Stimulated activated CD8-positive, alpha-beta memory T cell treated with anti-CD3 and anti-CD28 coated beads, Interleukin-7, amount 100 ng/mL, for 1 hour (primary cell): ENCODE measurements at regions not wholly inside any gene's neighbourhood (a gene's known extent, or its start where the extent isn't known, plus 50 kb on each side); places are given as distances from the start of the nearest gene placed in this dataset.

Experiments used
- DNase-seq, 2 donors: peaks; one replicate each; pipeline ENCODE4 v3.0.0-alpha.2; 2020; ENCODE audit warnings: low read depth in 2 of 2

- DNase-seq, result no peak
Measured at GRCh38 chr6:168909288-168909687, 344.4 kb downstream of the THBS2 start.

DNA sequence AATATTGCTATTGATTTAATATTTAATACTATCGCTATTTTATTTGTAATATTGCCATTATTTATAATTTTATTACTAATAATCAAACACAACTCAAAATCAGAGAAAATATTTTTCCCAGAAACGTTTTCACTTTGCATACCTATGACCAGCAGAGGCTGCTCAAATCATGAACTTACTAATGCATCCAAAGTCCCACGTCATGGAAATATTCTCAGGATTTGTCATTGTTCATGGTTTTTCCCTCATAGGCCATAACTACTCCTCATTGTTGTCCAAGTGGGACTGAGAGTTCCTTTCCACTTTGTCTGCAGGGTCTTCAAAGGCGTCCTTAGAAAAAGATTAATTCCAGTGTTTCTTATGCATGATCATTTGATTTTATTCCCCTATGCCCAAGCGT, 344.8 kb downstream of the THBS2 start:
- no peak for DNase-seq

GRCh38 chr6:168908166-168908565, 345.5 kb downstream of the THBS2 start:
- DNase-seq, result no peak

- DNase-seq, result no peak
Measured at GRCh38 chr6:168906391-168906790, 347.3 kb downstream of the THBS2 start.

DNA sequence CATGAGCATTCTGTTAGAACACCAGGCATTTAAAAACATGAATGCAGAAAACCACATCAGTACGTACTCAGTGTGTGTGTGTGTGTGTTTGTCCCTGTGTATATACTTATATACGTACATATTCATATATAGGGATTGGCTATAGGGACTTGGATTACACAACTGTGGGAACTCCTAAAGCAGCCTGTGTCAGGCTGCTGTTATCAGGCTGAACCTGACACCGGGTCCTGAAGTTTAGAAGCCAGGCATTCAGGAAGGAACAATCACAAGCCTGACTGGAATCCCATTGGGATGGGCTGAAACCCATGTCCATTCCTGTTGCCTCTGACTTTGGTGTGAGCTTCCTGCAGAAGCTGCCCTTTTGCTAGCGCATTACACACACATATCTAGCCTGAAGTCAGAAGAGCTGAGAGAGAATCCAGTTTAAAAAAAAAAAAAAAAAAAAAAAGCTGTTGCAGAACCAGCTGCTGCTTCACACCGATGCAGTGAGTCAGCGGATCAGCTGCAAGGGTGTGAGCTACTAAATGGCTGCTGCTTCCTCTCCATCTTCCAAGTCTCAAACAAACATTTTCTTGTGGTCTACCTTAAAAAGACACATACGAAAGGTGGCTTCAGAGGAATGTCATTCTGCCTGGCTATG, 348.1 kb downstream of the THBS2 start:
- DNase-seq, result no peak

DNA sequence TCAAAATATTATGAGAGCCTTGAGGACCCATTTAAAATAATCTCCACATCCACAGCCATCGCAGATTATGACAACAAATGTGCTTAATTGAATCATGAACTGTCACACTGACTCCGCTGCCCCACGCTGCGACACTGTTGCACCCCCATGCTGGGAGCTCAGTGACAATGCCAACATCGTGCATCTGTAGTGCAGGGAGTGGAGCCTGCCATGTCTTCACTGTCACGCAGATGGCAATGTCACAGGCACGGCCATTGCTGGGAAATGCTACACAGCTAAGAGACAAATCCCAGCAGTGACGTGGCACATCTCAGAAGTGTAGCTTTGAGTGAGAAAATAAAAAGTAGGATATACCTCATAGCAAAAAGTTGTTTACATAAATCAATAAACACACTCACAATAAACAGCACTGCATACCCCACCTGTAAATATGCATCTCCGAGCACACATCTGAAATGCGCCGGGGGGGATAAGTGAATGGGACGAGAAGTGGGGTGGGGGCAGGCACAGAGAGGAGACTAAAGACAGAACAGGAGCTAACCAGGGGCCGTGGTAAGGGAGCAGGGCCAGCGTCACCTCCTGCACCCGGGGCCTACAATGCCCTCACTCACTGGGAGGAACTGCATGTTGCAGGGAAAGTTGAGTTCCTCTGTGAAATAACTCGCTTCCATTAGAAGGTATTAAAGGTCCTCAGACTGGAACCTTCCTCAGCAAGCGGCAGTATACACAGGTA, 349.9 kb downstream of the THBS2 start:
- DNase-seq, result no peak

DNA sequence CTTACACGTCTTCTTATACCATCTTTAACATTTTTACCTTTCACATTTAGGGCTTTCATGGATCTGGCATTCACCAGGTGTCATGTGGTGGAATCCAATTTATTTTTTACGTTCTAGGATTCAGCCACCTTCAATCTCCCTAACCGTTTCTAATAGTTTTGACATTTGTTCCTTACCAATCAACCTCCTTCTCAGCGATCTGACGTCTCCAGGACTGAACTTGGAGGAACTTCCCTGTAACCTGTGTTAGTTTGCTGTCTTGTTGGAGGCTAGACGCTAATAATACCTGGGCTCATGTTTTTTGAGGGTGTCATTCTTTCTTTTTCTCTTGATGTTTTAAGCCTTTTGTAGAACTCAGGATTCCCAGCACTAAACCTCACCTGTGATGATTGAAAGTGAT, 351.6 kb downstream of the THBS2 start:
- no peak for DNase-seq

- no peak for DNase-seq
Measured at GRCh38 chr6:168901076-168901475, 352.6 kb downstream of the THBS2 start.

- DNase-seq, result no peak
Measured at GRCh38 chr6:168896321-168896720, 357.3 kb downstream of the THBS2 start.

GRCh38 chr6:168895102-168895812, 358.4 kb downstream of the THBS2 start:
- DNase-seq, result peak; percentile 53 to 61

GRCh38 chr6:168892031-168892430, 361.6 kb downstream of the THBS2 start:
- no peak for DNase-seq

DNA sequence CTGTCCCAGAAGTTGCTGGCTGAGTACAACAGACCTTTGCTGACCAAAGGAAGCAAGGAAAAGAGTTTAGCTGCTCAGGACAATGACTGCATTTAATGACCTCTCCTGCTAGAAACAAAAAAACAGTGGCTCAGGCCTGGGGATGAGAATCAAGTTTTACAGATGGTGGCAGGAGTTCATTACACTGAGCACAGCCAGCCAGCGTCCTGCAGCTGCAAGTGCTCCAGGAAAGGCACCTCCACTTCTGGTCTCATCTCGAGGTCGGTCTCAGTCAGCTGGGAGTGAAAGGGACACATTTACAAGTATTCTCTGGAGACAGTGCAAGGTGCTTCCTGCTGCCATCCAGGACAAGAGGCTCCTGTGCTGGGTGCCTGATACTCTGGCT, 362.7 kb downstream of the THBS2 start:
- DNase-seq, result no peak

DNA sequence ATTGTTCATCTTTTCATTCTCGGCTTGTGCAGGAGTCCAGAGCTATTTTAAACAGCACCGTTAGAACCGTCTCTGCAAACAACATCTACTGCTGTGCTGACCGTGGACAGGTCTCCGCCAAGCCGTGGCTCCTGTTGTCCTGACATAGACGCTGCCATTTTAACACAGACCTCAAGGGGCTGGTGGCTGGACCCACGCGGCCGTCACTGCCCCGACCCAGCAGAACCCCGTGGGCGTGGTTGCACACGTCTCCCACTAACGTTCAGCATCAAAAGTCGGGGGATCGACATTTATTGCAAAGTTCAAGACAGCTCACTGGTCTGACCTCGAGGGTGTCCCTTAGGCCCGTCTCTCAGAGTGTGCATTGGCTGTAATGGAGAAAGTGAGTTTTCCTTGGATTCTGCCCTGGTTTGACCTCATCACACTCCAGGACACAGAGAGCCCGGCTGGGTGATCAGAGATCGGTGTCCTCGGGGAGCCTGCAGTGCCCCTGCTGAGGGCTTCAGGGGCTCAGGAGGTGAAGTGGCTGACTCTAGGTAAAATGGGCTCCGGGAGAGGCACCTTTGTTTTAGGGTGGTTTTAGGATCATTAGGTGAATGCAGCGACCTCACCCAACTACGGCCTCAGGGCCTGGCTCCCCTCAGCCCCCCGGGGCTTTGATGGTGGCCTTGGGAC, 363.2 kb downstream of the THBS2 start:
- DNase-seq, result no peak

GRCh38 chr6:168888786-168889345, 364.8 kb downstream of the THBS2 start:
- DNase-seq, result no peak

DNA sequence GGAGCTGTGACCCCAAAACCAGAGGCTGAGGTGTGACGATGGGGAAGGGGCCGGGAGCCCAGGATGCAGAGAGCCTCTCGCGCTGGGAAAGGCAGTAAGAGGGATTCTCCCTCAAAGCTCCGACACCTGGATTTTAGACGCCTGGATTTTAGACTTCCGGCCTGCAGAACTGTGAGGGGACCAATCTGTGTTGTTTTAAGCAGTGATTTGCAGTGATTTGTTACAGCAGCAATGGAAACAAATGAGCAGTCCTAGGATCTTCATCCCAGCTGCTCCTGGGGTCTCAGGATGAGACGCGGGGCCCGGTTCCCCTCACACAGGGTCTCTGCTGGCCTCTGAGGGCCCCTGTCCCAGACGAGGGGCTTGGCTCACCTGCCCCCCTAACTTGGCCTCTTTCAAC, 365.5 kb downstream of the THBS2 start:
- DNase-seq, result no peak

GRCh38 chr6:168887621-168888020, 366.0 kb downstream of the THBS2 start:
- no peak for DNase-seq

GRCh38 chr6:168886964-168887363, 366.7 kb downstream of the THBS2 start:
- no peak for DNase-seq

DNA sequence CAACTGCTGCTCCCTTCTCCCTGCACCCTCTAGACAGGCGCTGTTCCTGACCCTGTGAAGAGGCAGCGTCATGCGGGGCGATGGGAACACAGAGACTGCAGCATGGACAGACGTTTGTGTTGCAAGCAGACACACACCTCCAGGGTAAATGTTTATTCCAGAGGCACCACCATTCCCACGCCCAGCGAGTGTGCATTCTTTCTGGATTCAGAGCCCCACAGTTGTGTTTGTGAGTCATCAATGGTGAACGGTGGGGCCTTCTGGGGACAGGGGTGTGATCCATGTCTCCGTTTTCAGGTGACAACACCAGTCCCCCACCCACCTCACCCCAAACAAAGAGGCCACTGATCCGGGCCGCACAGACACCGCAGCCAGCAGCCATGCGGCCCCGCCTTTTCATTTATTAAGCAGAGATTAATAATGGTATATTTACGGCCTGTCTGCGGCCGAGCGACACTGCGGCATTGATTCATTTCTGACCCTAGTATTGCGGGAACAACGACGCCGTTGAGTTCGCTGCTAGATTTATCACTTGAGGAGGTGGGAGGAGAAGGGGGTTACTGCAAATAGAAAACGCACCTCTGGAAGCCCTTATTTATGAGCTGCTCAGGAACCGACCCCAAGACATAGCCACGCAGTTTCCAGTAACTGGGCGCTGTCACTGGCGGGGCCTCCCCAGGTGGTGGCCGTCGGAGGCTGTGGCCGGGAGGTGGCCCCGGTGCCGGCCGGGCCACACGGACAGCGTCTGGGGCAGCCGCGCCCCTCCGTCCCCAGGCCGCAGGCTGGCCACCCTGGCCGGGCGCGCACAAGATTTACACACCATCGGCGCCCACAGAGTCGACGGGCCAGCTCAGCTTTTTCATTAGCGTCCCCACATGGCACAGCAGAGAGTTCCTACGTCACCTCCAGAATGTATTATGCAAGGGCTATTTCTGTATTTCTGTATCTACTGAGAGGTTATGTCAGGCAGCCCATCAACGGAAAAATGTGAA, 367.6 kb downstream of the THBS2 start:
- DNase-seq, result no peak

DNA sequence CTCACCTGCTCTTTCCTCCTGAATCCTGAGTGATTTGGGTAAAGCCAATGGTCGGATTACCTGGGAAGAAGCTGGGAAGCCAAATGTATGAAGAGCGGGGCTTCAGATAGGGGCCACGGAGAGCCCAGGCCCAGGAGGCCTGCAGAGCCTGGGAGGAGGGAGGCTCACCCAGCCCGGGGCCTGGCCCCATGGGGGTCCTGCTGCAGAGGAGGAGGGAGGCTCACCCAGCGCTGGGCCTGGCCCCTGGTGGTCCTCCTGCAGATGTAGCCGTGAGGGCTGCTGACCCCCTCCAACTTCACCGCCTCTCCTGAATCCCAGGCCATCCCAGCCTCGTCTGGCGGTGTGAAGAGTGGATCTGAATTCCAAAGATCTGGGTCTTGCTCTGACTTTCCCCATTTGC, 368.4 kb downstream of the THBS2 start:
- no peak for DNase-seq

DNA sequence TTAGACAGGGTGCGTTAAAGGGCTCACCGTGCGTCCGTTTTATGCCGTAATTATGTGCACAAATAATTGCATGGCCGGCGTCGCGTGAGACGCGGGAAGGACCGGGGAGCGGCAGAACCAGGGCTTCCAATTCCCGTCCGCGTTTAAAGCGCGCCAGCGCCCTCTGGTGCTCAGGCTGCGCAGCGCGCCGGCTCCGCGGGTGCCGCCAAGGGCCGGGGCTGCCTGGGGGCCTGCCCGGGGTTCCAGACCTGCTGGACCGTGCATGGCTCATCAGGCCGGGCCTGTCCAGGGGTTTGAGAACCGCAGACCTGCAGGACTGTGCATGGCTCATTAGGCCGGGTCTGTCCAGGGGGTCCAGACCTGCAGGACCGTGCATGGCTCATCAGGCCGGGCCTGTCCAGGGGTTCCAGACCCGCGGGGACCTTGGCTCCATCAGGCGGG, 369.0 kb downstream of the THBS2 start:
- DNase-seq, result peak; percentile 62
